Panc1 (cell line): ENCODE measurements at regions not wholly inside any gene's neighbourhood (a gene's known extent, or its start where the extent isn't known, plus 50 kb on each side); places are given as distances from the start of the nearest gene placed in this dataset.

Source experiments
- ATAC-seq: fragments of 200-7000 bp; cut with Tn5 transposase; 2 replicates; pipeline ENCODE4 v1.9.1; 2020; ENCODE audit warnings: mild to moderate bottlenecking, moderate library complexity
- BruUV-seq: library from RNA; stranded (reverse); fragments of 400-500 nt; replicated peaks from 2 replicates; lab custom pipeline; 2021; lab: Mats Ljungman, UMichigan
- CTCF ChIA-PET: fragments of 300-600 bp; sonication (Branson Sonifier 250); formaldehyde crosslinking; loops from one replicate; lab custom pipeline; 2022; ENCODE audit warnings: antibody characterized with exemption; lab: Charles Lee
- POLR2A ChIA-PET: fragments of 300-600 bp; sonication (Branson Sonifier 250); formaldehyde crosslinking; loops from one replicate; lab custom pipeline; 2022; ENCODE audit warnings: antibody characterized with exemption; lab: Charles Lee
- DNase-seq: peaks from one replicate; pipeline ENCODE4 v3.0.0-alpha.2; 2010; ENCODE audit warnings: low read depth, low spot score
- H3K27ac ChIP-seq: 2 replicates; pipeline ENCODE4 v1.5.1; 2011; ENCODE audit warnings: mild to moderate bottlenecking, low read length, inconsistent platforms
- H3K27me3 ChIP-seq: fragments of 200-500 bp; sonication (Bioruptor generic); 2 replicates; pipeline ENCODE4 v1.6.0; 2014; ENCODE audit warnings: low read length, inconsistent platforms; ENCODE audit not compliant: control insufficient read depth, insufficient read depth
- H3K36me3 ChIP-seq: fragments of 200-500 bp; sonication (Bioruptor generic); 2 replicates; pipeline ENCODE4 v1.5.1; 2014; ENCODE audit warnings: inconsistent platforms, mild to moderate bottlenecking, low read length, moderate library complexity; ENCODE audit not compliant: control insufficient read depth, insufficient read depth
- H3K4me1 ChIP-seq: 2 replicates; pipeline ENCODE4 v1.5.1; 2011; ENCODE audit warnings: inconsistent platforms, mild to moderate bottlenecking, low read length, moderate library complexity; ENCODE audit not compliant: control insufficient read depth, insufficient read depth
- H3K4me3 ChIP-seq, 2 experiments: 2 replicates each; pipeline ENCODE4 v1.5.1; 2011 to 2012; ENCODE audit warnings: low read depth in 2 of 2, low read length in 2 of 2, mild to moderate bottlenecking in 2 of 2, inconsistent platforms in 1 of 2, moderate library complexity in 1 of 2
- H3K9me3 ChIP-seq: fragments of 200-500 bp; sonication (Bioruptor generic); 2 replicates; pipeline ENCODE4 v1.5.1; 2014; ENCODE audit warnings: low read depth, mild to moderate bottlenecking, inconsistent platforms, low read length, moderate library complexity; ENCODE audit not compliant: control insufficient read depth, insufficient read depth
- CTCF ChIP-seq: fragments of 450-650 bp; IDR thresholded peaks from 2 replicates; pipeline ENCODE4 v1.5.1; 2017; ENCODE audit warnings: mild to moderate bottlenecking
- POLR2AphosphoS5 ChIP-seq: IDR thresholded peaks from 2 replicates; pipeline ENCODE4 v1.6.1; 2012; ENCODE audit warnings: mild to moderate bottlenecking, low read depth, low read length, moderate library complexity
- REST ChIP-seq, 2 experiments: IDR thresholded peaks; 2 replicates each; pipeline ENCODE4 v1.6.1; 2011 to 2012; ENCODE audit warnings: low read depth in 2 of 2, control low read depth in 1 of 2, low read length in 1 of 2, mild to moderate bottlenecking in 1 of 2, moderate library complexity in 1 of 2; ENCODE audit not compliant: insufficient read depth in 1 of 2
- SIN3A ChIP-seq: IDR thresholded peaks from 2 replicates; pipeline ENCODE4 v1.6.1; 2012; ENCODE audit warnings: low read depth, mild to moderate bottlenecking, low read length, moderate library complexity, borderline replicate concordance; ENCODE audit not compliant: insufficient read depth
- TCF7L2 ChIP-seq: IDR thresholded peaks from 2 replicates; pipeline ENCODE4 v1.6.1; 2011; ENCODE audit warnings: mild to moderate bottlenecking, low read depth, low read length, inconsistent platforms
- in situ Hi-C: cut with HindIII; loops from 2 replicates; pipeline ENCODE4 v1.10.0; 2016; ENCODE audit warnings: low sequenced_read_pairs, low pct_unique_long_range_greater_than_20kb
- intact Hi-C: fragments of 100-400 bp; cut with micrococcal nuclease; formaldehyde crosslinking; loops from one replicate; pipeline ENCODE4 v1.10.0; 2022; ENCODE audit not compliant: unreplicated experiment

GRCh38 chr18:66428795-66429194, 175.1 kb downstream of the CDH19 start:
- CTCF ChIA-PET = no interaction called here

GRCh38 chr18:66419400-66419799, 184.5 kb downstream of the CDH19 start:
- H3K27ac ChIP-seq = no peak overlapping the region
- H3K4me1 ChIP-seq = no peaks in the 10 kb centered on the region
- TF ChIP-seq SIN3A = no peak
- no peak for TF ChIP-seq POLR2AphosphoS5
- no peaks in the 10 kb centered on the region for H3K36me3 ChIP-seq
- CTCF ChIA-PET = no interaction called here
- ATAC-seq = no peak
- H3K27me3 ChIP-seq = no peaks in the 10 kb centered on the region
- BruUV-seq = no TSS peak
- no peaks in the 10 kb centered on the region for H3K9me3 ChIP-seq
- in situ Hi-C loops (no loop called here), intact Hi-C loops (no loop called here)
- POLR2A ChIA-PET = no interaction called here
- no peak for DNase-seq
- no peak overlapping the region for H3K4me3 ChIP-seq

More at GRCh38 chr18:66428795-66429194, 175.1 kb downstream of the CDH19 start:
- no peaks in the 10 kb centered on the region for H3K4me1 ChIP-seq
- H3K27me3 ChIP-seq = no peaks in the 10 kb centered on the region
- in situ Hi-C loops = no loop called here
- POLR2A ChIA-PET = no interaction called here
- ATAC-seq (no peak), DNase-seq (no peak)
- no peaks in the 10 kb centered on the region for H3K9me3 ChIP-seq
- no peaks in the 10 kb centered on the region for H3K36me3 ChIP-seq
- intact Hi-C loops = no loop called here
- BruUV-seq = no TSS peak
- no peak overlapping the region for H3K27ac ChIP-seq
- H3K4me3 ChIP-seq = no peak overlapping the region
- TF ChIP-seq SIN3A = no peak
- TF ChIP-seq REST (IDR thresholded peaks at IDR 0.05; ENCODE audit: insufficient read depth in 1 of 2, low read depth in 2 of 2, low read length in 1 of 2) = no peak
- TF ChIP-seq CTCF = no peak
- TF ChIP-seq TCF7L2 = no peak
- TF ChIP-seq POLR2AphosphoS5 = no peak

GRCh38 chr18:66410692-66411091, 193.2 kb downstream of the CDH19 start:
- Histone ChIP-seq H3K36me3 (no peaks in the 10 kb centered on the region), H3K4me3 (no peak overlapping the region), H3K9me3 (no peaks in the 10 kb centered on the region), H3K27me3 (no peaks in the 10 kb centered on the region), H3K4me1 (no peaks in the 10 kb centered on the region), H3K27ac (no peak overlapping the region)
- POLR2A ChIA-PET = no interaction called here
- CTCF ChIA-PET = no interaction called here
- in situ Hi-C loops (no loop called here), intact Hi-C loops (no loop called here)
- no peak for ATAC-seq
- BruUV-seq = no TSS peak
- no peak for TF ChIP-seq SIN3A
- TF ChIP-seq POLR2AphosphoS5 = no peak
- no peak for TF ChIP-seq TCF7L2
- TF ChIP-seq REST (IDR thresholded peaks at IDR 0.05; ENCODE audit: insufficient read depth in 1 of 2, low read depth in 2 of 2, low read length in 1 of 2) = no peak
- no peak for TF ChIP-seq CTCF
- no peak for DNase-seq
